Natural killer cell (primary cell): ENCODE measurements at regions not wholly inside any gene's neighbourhood (a gene's known extent, or its start where the extent isn't known, plus 50 kb on each side); places are given as distances from the start of the nearest gene placed in this dataset.
A peak's percentile ranks its signal among the peaks of the same experiment; 100 is the strongest.

Experiments
- ATAC-seq, 3 donors: fragments of 150-1000 bp in 2 of 3; fragments of 200-7000 bp in 1 of 3; cut with Tn5 transposase; 1 replicate in 1 of 3; 2 replicates in 2 of 3; pipeline ENCODE4 v1.10.0; 2021; ENCODE audit warnings: mild to moderate bottlenecking in 2 of 3, moderate library complexity in 2 of 3
- DNase-seq, 2 donors: peaks; one replicate each; pipeline versions ENCODE4 v3.0.0 to v3.0.0-alpha.2; 2013 to 2021; ENCODE audit warnings: mixed read lengths in 1 of 2
- H3K27ac ChIP-seq: one replicate; pipeline ENCODE4 v1.5.1; 2013; ENCODE audit warnings: mild to moderate bottlenecking, low read length
- H3K27me3 ChIP-seq: one replicate; pipeline ENCODE4 v1.6.1; 2013; ENCODE audit warnings: low read length; ENCODE audit not compliant: control insufficient read depth, insufficient read depth
- H3K36me3 ChIP-seq: one replicate; pipeline ENCODE4 v1.6.1; 2013; ENCODE audit warnings: low read length; ENCODE audit not compliant: control insufficient read depth, insufficient read depth
- H3K4me1 ChIP-seq: one replicate; pipeline ENCODE4 v1.6.1; 2013; ENCODE audit warnings: low read length; ENCODE audit not compliant: control insufficient read depth, insufficient read depth
- H3K4me3 ChIP-seq: one replicate; pipeline ENCODE4 v1.5.1; 2013; ENCODE audit warnings: low read length
- H3K9me3 ChIP-seq: one replicate; pipeline ENCODE4 v1.6.1; 2013; ENCODE audit warnings: low read length; ENCODE audit not compliant: control insufficient read depth, insufficient read depth
- H3K27ac Mint-ChIP-seq, 2 donors: one replicate each; pipeline ENCODE4 v1.8.0; 2022; ENCODE audit warnings: mild to moderate bottlenecking in 2 of 2, mixed read lengths in 2 of 2, moderate library complexity in 1 of 2
- H3K27me3 Mint-ChIP-seq, 2 donors: one replicate each; pipeline ENCODE4 v1.8.0; 2022; ENCODE audit warnings: low read depth in 2 of 2, mixed read lengths in 2 of 2
- H3K36me3 Mint-ChIP-seq: one replicate; pipeline ENCODE4 v1.8.0; 2022; ENCODE audit warnings: mixed read lengths
- H3K4me1 Mint-ChIP-seq, 2 donors: one replicate each; pipeline ENCODE4 v1.8.0; 2022; ENCODE audit warnings: mixed read lengths in 2 of 2
- H3K4me3 Mint-ChIP-seq: one replicate; pipeline ENCODE4 v1.8.0; 2022; ENCODE audit warnings: mild to moderate bottlenecking, moderate library complexity, mixed read lengths
- H3K9me3 Mint-ChIP-seq, 2 donors: one replicate each; pipeline ENCODE4 v1.8.0; 2022; ENCODE audit warnings: mixed read lengths in 2 of 2
- CTCF ChIP-seq: fragments of 200-600 bp; IDR thresholded peaks from one replicate; pipeline ENCODE4 v1.8.0; 2022; ENCODE audit warnings: antibody characterized with exemption
- WGBS: methylation state at CpG from one replicate; pipeline ENCODE4 v1.1.7; 2013; ENCODE audit warnings: missing lambda C conversion rate; ENCODE audit not compliant: insufficient coverage; 5-methylcytosine and 5-hydroxymethylcytosine counted together
- intact Hi-C: fragments of 100-400 bp; cut with micrococcal nuclease; formaldehyde crosslinking; loops from one replicate; pipeline ENCODE4 v1.14.2; 2022

GRCh38 chr2:134175834-134176233, 78.0 kb upstream of the MGAT5 start:
- TF ChIP-seq CTCF = no peak
- 89% methylated on average over 1 of the region's 1 CpG for WGBS
- Histone ChIP-seq H3K36me3 (no peaks in the 10 kb centered on the region), H3K27ac (no peak overlapping the region), H3K27me3 (no peaks in the 10 kb centered on the region), H3K9me3 (no peaks in the 10 kb centered on the region), H3K4me1 (peaks cover 22% of the 10 kb centered on the region), H3K4me3 (no peak overlapping the region)
- intact Hi-C loops = no loop called here
- Mint-ChIP-seq H3K27ac (peak overlapping the region in 1 of 2 donors; percentile 63), H3K4me3 (no peak overlapping the region), H3K36me3 (no peaks in the 10 kb centered on the region), H3K4me1 (peaks cover 63 to 78% of the 10 kb centered on the region in 2 donors), H3K27me3 (no peaks in the 10 kb centered on the region), H3K9me3 (no peaks in the 10 kb centered on the region)
- DNase-seq (no peak), ATAC-seq (no peak)

DNA sequence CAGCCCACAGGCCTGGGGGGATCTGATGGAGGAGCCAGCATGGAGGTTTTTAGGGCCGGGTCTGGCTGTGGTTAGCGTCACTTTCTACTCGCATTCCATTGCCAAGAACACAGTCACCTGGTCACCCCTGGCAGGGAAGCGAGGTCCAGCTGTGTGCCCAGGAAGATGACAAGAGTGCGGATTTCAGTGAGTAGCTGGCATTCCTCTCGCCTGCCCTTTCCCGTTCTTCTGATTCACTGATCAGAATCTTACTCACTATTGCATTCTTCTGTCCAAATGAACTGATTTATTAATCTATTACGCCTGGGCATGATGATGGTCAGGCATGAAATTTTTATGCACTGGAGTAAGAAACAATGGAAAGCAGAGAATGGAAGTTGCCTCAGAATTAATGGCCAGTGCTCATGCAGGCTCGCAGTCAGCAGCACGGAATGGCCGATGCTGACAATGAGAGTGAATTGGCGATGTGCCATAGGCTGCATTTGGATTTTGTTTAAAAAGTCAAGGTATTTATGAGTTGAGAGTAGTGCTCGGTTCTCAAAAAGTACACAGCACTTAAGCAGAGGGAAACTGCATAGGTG, 76.4 kb upstream of the MGAT5 start:
- H3K4me1 Mint-ChIP-seq = peaks cover 76 to 94% of the 10 kb centered on the region in 2 donors
- WGBS = 98% methylated on average over 13 of the region's 13 CpGs
- H3K27ac Mint-ChIP-seq = peak overlapping the region in 1 of 2 donors; percentile 58
- Histone ChIP-seq H3K4me3 (no peak overlapping the region), H3K36me3 (no peaks in the 10 kb centered on the region), H3K27ac (no peak overlapping the region), H3K4me1 (peaks cover 29% of the 10 kb centered on the region), H3K9me3 (no peaks in the 10 kb centered on the region), H3K27me3 (no peaks in the 10 kb centered on the region)
- no peak for TF ChIP-seq CTCF
- no peaks in the 10 kb centered on the region for H3K36me3 Mint-ChIP-seq
- intact Hi-C loops = no loop called here
- no peaks in the 10 kb centered on the region for H3K27me3 Mint-ChIP-seq
- H3K4me3 Mint-ChIP-seq = no peak overlapping the region
- ATAC-seq (no peak), DNase-seq (no peak)
- H3K9me3 Mint-ChIP-seq = no peaks in the 10 kb centered on the region

GRCh38 chr2:134178138-134178877, 75.6 kb upstream of the MGAT5 start:
- H3K36me3 Mint-ChIP-seq = no peaks in the 10 kb centered on the region
- 78% methylated on average over 3 of the region's 3 CpGs for WGBS
- no peak overlapping the region for H3K4me3 Mint-ChIP-seq
- Histone ChIP-seq H3K36me3 (no peaks in the 10 kb centered on the region), H3K4me1 (peaks cover 31% of the 10 kb centered on the region), H3K9me3 (no peaks in the 10 kb centered on the region), H3K27ac (no peak overlapping the region), H3K4me3 (no peak overlapping the region), H3K27me3 (no peaks in the 10 kb centered on the region)
- H3K4me1 Mint-ChIP-seq = peaks cover 73 to 92% of the 10 kb centered on the region in 2 donors
- H3K9me3 Mint-ChIP-seq = no peaks in the 10 kb centered on the region
- ATAC-seq (no peak), DNase-seq (peak in 1 of 2 donors; percentile 40)
- H3K27ac Mint-ChIP-seq = peak overlapping the region in 1 of 2 donors; percentile 58
- intact Hi-C loops = no loop called here
- no peaks in the 10 kb centered on the region for H3K27me3 Mint-ChIP-seq
- no peak for TF ChIP-seq CTCF
